ENCODE measurements at regions not wholly inside any gene's neighbourhood (a gene's known extent, or its start where the extent isn't known, plus 50 kb on each side); places are given as distances from the start of the nearest gene placed in this dataset.
"Not testable (repeated sequence)": the region's sequence is repeated elsewhere in the genome, so short reads cannot be mapped to it uniquely, and the experiment has no call there.

- DNase-seq: no peak
Observed at GRCh38 chr16:52976539-52977167, 76.0 kb downstream of the CHD9NB start.

DNA sequence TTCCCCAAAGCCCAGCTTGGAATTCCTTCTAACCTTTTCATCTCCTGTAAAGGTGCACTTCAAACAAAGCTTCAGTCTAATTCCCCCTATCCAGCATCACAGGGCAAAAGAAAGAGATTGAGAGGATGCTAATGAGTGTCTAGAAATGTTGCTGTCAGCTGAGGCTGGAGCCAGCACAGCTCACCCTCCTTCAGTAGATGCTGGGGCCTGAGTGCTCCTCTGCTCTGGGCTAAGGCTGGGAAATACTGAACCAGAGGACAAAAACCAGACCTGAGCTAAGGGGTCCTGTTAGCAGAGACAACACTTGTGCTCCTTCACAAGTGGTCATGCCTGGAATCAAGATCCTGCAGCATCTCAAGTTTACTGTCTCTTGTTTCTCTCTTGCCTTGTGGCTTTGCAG lies 85.0 kb downstream of the CHD9NB start:
- no peak for DNase-seq

DNA sequence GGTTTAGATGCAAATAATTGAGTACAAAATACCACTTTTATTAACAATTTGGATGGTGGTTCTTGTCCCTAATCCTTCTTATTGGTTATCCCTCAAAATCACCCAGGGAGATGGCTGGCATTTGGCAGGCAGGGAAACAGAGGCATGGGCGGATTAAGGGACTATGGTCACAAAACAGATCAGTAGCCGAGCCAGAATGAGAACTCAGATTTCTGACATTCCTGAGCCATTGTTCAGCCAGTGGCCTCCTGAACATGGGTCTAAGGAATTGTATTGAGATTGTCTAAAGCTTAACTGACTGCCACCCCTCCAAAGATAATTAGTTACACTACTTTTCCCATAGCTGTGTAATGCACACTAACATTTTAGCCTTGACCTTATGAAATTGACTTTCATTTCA lies 88.4 kb downstream of the CHD9NB start:
- DNase-seq: no peak

DNA sequence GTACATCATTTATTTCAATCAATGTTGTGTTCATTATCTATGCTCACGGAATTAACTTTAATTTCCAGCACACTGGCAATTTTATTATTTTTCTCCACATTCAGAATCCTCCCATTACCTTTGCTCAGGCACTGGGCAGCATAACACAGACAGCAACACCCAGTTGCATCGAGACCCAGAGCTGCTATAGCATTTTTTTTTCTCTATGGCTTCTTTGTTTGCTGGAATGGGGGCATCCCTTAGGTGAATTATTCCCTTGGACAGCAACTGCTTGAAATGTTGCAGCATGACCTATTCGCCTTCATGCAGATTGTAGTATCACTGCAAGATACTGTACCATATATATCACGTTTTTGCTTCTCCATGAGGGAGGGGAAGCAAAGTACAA lies 88.8 kb downstream of the CHD9NB start:
- no peak for DNase-seq

GRCh38 chr16:52963212-52963854 lies 89.4 kb downstream of the CHD9NB start:
- no peak for DNase-seq

DNA sequence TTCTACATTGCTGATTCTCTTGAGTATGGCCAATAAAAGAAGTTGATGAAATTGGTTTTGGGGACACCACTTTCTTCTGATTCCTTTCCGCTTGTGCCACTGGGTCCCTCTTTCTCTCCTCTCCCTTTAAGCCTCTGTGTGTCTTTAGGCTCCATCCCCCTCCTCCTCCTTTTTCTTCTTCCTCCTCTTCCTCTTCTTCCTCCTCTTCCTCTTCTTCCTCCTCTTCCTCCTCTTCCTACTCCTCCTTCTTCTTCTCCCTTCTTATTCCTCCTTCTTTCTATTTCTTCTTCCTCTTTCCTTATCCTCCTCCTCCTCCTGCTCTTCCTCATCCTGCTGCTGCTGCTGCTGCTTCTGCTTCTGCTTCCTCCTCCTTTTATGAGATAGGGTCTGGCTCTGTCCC lies 93.7 kb downstream of the CHD9NB start:
- no peak for DNase-seq

DNA sequence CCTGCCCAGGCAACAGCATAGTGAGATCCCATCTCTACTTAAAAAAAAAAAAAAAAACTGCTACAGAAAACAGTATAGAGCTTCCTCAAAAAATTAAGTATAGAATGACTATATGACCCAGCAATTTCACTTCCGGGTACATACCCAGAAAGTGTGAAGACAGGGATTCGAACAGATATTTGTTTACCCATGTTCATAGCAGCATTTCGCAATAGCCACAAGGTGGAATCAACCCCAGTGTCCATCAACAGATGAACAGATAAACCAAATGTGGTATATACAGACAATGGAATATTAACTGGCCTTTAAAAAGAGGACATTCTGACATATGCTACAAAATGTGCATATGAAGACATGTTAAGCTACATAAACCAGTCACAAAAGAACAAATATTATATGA lies 95.5 kb downstream of the CHD9NB start:
- DNase-seq: no peak

DNA sequence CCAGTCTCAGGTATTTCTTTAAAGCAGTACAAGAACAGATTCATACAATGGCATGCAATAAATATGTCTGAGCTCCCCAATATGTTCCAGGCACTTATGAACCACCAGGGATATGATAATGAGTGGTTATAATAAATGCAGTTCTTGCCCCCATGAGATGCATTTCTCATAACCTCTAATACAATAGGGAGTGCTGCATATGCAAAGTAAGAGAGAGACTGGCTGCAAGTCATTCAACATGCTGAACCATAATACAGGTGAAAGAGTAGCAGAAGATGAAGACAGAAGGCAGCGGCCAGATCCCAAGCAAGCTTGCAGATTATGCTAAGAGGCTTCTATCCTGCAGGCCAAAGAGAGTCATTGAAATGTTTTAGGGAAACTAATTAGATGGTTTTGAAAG lies 96.7 kb downstream of the CHD9NB start:
- no peak for DNase-seq

DNA sequence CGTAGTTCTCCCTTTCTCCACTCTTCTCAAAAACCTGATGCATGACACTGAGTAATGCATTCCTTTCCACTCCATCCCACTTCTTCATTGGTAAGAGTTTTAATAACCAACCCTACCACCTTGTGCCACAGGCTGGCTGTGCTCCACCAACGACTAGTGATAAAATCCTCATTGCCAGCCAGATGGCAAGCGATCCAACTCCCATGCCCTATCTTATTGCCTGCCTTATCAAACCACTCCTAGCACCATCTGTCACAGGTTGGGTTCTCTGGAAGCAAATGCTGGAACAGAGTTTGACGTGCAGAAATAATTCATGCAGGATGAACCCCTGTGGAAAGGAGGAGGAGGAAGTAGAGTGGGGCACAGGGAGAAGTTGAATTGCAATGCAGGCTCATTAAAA lies 99.5 kb downstream of the CHD9NB start:
- DNase-seq: no peak

DNA sequence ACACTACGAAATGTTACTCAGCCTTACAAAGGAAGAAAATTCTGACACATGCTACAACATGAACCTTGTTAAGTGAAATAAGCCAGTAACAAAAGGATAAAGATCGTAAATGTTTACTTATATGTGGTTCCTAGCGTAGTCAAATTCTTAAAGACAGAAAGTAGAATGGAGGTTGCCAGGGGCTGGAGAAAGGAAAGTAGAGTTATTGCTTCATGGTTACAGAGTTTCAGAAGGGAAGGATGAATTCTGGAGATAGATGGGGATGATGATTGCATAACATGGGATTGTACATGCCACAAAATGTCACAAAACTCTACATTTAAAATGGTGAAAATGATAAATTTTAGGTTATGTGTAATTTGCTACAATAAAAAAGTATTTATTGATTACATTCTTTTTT lies 103.8 kb downstream of the CHD9NB start:
- DNase-seq: no peak

DNA sequence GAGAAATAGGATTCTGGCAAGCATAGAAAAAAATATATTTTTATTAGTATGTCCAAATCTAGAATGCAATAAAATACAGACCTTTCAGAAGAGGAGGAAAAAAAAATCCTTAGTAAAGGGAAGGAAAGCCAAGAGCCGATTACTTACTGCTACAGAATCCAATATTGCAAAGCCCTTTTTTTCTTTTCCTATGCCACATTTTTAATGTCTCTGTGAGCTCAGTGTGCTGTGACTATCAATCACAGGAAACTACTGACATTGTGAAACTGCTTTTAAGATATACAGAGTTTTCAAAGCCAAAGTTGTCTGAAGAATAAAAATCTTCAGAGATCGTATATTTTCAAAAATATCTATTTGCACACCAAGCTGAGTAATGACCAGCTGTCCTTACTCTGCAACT lies 120.4 kb downstream of the CHD9NB start:
- no peak for DNase-seq

DNA sequence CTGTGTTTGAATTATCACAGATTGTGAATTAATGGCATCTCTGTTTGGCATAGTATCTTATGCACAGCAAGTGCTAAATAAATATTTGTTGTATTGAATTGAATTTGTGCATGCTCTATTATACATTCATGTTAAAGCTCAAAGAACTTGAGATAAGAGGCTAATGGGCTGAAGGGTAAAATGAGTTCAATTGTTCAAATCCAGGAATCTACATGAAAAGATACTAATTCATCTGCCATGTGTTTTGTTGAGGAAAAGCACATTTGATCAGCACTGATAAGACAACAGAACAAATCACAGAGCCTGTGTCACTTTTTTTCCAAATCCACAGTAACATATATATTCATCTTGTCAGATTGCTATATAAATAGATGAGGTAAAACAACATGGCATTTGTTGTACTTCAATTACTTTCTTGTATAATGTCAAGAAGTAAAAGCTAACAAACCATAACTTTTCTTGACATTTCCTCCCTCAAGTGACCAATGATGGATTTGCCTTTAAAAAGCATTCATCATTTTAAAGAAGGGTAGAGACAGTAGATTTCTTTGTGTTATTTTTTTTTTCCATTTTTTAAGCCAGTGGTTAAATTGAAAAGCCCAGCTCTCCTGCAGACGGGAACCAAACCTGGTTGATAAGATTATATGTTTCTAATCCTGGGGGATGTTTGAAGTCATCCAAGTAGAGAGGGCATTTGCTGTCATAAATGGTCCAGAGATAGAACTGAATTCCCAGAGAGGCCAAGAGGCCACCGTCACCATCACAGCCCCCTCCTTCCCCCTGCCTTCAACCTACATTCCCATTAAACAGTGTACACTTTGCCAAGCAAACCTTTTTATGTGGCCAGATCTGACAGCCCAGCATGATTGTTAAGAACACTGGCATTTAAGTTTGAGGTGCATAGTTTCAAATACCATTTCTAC lies 123.0 kb downstream of the CHD9NB start:
- DNase-seq: no peak

DNA sequence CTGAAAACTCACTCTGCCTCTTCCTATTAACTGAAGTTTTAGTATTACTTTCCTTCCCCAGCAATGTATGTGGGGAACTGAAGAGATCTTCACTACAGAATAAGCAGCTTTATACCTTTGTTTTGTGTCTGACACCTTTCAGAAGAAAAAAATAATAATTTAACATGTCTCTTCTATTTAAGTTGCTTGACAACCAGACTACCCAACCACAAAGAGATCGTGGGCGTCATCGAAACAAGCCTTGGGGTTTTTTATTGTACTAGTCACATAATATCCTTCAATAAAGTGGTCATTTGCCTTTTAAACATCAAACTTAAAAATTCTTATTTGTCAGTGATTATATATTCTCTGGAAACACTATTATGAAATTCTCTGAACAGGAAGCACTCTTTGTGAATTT lies 123.7 kb downstream of the CHD9NB start:
- DNase-seq: no peak

- DNase-seq: no peak
Observed at GRCh38 chr16:52925143-52925542, 127.6 kb downstream of the CHD9NB start.

DNA sequence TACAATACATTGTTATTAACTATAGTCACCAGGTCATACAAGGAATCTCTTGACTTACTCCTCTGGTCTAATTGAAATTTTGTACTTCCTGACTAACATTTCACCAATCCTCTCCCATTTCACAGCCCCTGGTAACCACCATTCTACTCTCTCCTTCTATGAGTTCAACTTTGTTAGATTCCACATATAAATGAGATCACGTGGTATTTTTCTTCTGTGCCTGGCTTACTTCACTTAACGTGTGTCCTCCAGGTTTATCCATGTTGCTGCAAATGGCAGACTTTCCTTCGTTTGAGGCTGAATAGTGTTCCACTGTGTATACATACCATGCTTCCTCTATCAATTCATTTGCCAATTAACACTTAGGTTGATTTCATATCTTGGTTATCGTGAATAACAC lies 128.5 kb downstream of the CHD9NB start:
- no peak for DNase-seq

DNA sequence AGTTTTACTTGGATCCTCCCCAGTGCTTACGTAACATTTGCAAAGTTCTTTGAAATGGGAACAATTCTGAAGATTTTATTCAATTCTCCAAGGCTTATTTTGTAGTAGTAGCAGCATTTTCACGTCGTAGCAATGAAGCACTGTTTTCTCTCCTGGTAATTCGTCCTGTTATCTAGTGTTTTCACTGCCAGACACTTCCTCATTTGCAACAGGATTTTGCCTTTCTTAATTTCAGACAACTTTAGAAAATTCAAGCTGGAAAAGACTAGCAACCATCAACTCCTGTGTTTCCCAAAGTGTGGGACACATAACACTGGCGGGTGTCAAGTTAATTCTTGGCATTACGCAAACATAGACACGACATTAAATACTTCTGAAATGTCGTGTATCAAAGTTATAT lies 131.6 kb downstream of the CHD9NB start:
- DNase-seq: no peak

DNA sequence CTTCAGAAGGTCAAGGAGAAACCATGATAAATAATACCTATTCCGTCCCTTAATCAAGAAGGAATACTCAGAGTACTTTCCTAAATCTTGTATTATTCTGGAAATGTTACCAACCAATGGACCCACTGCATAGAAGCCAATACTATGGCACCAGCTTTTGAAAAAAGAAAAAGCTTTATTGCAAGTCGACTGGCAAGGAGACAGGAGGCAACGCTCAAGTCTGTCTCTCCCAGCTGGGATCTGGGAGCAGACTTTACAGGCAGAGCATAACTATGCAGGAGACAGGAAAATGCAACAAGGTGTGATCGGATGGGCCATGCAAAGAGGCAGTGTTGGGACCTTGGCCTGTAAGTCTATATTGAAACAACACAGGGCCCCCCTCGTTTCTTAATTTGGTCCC lies 132.4 kb downstream of the CHD9NB start:
- no peak for DNase-seq

DNA sequence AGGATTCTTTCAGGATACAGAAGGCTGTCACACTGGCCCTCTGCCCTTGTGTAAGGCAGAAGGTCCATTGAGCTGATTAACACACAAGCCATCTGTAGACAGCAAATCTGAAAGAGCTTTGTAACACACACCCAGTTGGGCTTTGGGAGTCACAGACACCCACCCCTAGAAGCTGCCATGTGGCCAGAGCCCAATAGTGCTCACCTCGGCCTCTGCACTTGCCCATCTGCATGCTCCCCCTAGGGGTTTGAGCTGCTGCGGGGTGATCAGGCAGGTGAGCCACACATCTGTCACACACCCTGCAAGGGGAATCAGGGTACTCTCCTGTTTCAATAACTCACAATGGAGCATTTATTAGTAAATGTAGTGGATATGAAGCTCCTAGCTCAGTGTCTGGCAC lies 138.3 kb downstream of the CHD9NB start:
- no peak for DNase-seq

DNA sequence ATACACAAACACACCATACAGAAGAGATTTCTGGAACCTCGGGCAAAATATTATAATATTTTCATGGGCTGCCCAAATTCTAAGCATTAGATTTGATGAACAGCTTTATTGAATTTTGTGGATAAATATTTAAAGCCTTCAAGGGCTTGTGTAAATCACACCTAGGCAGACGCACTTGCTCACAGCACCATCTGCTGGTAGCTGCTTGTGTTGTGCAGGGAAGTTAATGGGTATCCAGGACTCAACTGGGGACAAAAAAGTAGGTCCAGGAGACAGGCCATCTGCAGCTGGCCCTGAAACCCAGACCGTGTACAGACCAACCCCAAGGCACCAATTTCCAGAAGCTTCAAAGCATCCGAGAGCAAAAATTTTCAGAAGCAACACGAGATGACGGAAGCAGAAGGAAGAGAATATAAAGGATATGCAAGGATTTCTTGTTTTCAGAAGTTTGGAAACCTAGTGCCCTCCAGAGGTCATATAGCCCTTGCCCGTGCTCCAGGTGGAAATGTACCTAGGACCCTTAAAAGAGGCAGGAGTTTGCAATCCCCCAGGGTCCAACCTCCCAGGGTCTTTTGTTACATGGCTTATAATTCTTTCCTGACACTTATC lies 140.0 kb downstream of the CHD9NB start:
- peak in 1 of 2 donors; percentile 1 for DNase-seq

- not testable (repeated sequence) for DNase-seq
Observed at GRCh38 chr16:52908057-52908456, 144.6 kb downstream of the CHD9NB start.

GRCh38 chr16:52906281-52906680 lies 146.4 kb downstream of the CHD9NB start:
- no peak for DNase-seq

DNA sequence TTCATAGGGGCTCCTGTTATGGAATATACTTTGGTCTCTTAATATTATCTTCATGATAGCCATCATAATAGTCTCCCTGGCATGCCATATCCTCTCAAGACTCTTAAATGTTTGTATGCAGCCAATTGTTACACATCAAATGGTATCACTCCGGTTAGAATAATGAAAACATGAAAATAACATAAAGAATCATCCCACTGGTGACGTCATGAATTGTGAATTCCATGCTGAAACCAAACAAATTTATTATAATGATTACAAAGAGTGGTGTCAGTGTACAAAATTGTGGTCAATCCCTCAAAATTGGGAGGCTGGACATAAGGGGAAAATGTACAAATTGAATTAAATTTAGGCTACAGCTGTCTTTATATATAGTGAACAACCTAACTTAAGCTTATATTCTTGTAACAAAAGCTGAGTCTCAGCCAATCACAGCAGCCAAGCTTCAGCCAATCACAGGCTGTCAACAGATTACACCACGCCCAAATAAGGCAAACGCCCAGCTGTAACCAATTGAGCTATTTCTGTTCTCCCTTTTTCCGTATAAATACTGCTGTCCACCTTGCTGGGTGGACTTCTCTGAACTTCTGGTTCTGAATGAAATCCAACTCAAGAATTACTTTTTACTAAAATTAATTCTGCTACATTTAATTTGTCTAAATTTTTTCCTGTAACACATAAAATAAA lies 156.1 kb downstream of the CHD9NB start:
- DNase-seq: no peak

- no peak for DNase-seq
Observed at GRCh38 chr16:52874042-52874441, 178.7 kb downstream of the CHD9NB start.

Measured in CD4-positive, alpha-beta T cell treated with Interleukin-1 beta for 1 hour (primary cell).